ENCODE measurements at regions not wholly inside any gene's neighbourhood (a gene's known extent, or its start where the extent isn't known, plus 50 kb on each side); places are given as distances from the start of the nearest gene placed in this dataset.
A peak's percentile ranks its signal among the peaks of the same experiment; 100 is the strongest.
"Not testable (repeated sequence)": the region's sequence is repeated elsewhere in the genome, so short reads cannot be mapped to it uniquely, and the experiment has no call there.

- not testable (repeated sequence) for H3K27me3 ChIP-seq (ENCODE audit: control insufficient read depth, insufficient read depth, low read length); DNase-seq; H3K4me1 ChIP-seq (ENCODE audit: control insufficient read depth, insufficient read depth, low read length); H3K27ac ChIP-seq (ENCODE audit: low read length); H3K4me3 ChIP-seq (ENCODE audit: low read length); H3K9me3 ChIP-seq (ENCODE audit: control insufficient read depth, low read depth, low read length); H3K36me3 ChIP-seq (ENCODE audit: control insufficient read depth, insufficient read depth, low read length)
- WGBS (ENCODE audit: insufficient coverage, low lambda C conversion rate): no CpG with 5 or more reads among the region's 3 CpGs
These were observed 93.2 kb downstream of the PROP1 start for GRCh38 chr5:177902806-177903205.

GRCh38 chr5:177900066-177900465, 96.0 kb downstream of the PROP1 start:
- not testable (repeated sequence) for H3K4me1 ChIP-seq (ENCODE audit: control insufficient read depth, insufficient read depth, low read length); H3K27me3 ChIP-seq (ENCODE audit: control insufficient read depth, insufficient read depth, low read length); H3K36me3 ChIP-seq (ENCODE audit: control insufficient read depth, insufficient read depth, low read length); H3K9me3 ChIP-seq (ENCODE audit: control insufficient read depth, low read depth, low read length); H3K27ac ChIP-seq (ENCODE audit: low read length); H3K4me3 ChIP-seq (ENCODE audit: low read length); DNase-seq
- WGBS (ENCODE audit: insufficient coverage, low lambda C conversion rate): no CpG with 5 or more reads among the region's 6 CpGs

- not testable (repeated sequence) for DNase-seq; H3K36me3 ChIP-seq (ENCODE audit: control insufficient read depth, insufficient read depth, low read length); H3K4me1 ChIP-seq (ENCODE audit: control insufficient read depth, insufficient read depth, low read length); H3K27me3 ChIP-seq (ENCODE audit: control insufficient read depth, insufficient read depth, low read length); H3K4me3 ChIP-seq (ENCODE audit: low read length); H3K9me3 ChIP-seq (ENCODE audit: control insufficient read depth, low read depth, low read length); H3K27ac ChIP-seq (ENCODE audit: low read length)
- no CpG with 5 or more reads among the region's 9 CpGs for WGBS (ENCODE audit: insufficient coverage, low lambda C conversion rate)
These were observed 101.2 kb downstream of the PROP1 start for GRCh38 chr5:177894681-177895453.

GRCh38 chr5:177892357-177892665, 103.7 kb downstream of the PROP1 start:
- WGBS (ENCODE audit: insufficient coverage, low lambda C conversion rate): no CpG with 5 or more reads among the region's 4 CpGs
- H3K27me3 ChIP-seq (ENCODE audit: control insufficient read depth, insufficient read depth, low read length); H3K4me1 ChIP-seq (ENCODE audit: control insufficient read depth, insufficient read depth, low read length); DNase-seq; H3K4me3 ChIP-seq (ENCODE audit: low read length); H3K36me3 ChIP-seq (ENCODE audit: control insufficient read depth, insufficient read depth, low read length); H3K27ac ChIP-seq (ENCODE audit: low read length); H3K9me3 ChIP-seq (ENCODE audit: control insufficient read depth, low read depth, low read length): not testable (repeated sequence)

GRCh38 chr5:177891547-177892356, 104.3 kb downstream of the PROP1 start:
- DNase-seq; H3K4me3 ChIP-seq (ENCODE audit: low read length); H3K36me3 ChIP-seq (ENCODE audit: control insufficient read depth, insufficient read depth, low read length); H3K27me3 ChIP-seq (ENCODE audit: control insufficient read depth, insufficient read depth, low read length); H3K4me1 ChIP-seq (ENCODE audit: control insufficient read depth, insufficient read depth, low read length); H3K27ac ChIP-seq (ENCODE audit: low read length); H3K9me3 ChIP-seq (ENCODE audit: control insufficient read depth, low read depth, low read length): not testable (repeated sequence)
- no CpG with 5 or more reads among the region's 11 CpGs for WGBS (ENCODE audit: insufficient coverage, low lambda C conversion rate)

- not testable (repeated sequence) for H3K27ac ChIP-seq (ENCODE audit: low read length); H3K9me3 ChIP-seq (ENCODE audit: control insufficient read depth, low read depth, low read length); H3K4me1 ChIP-seq (ENCODE audit: control insufficient read depth, insufficient read depth, low read length); H3K36me3 ChIP-seq (ENCODE audit: control insufficient read depth, insufficient read depth, low read length); H3K4me3 ChIP-seq (ENCODE audit: low read length); DNase-seq; H3K27me3 ChIP-seq (ENCODE audit: control insufficient read depth, insufficient read depth, low read length)
- WGBS (ENCODE audit: insufficient coverage, low lambda C conversion rate): 75% methylated on average over 1 of the region's 8 CpGs
These were observed 100.6 kb upstream of the FAM153A start for GRCh38 chr5:177883295-177883694.

GRCh38 chr5:177875900-177876238, 93.2 kb upstream of the FAM153A start:
- not testable (repeated sequence) for H3K4me3 ChIP-seq (ENCODE audit: low read length); H3K9me3 ChIP-seq (ENCODE audit: control insufficient read depth, low read depth, low read length); H3K36me3 ChIP-seq (ENCODE audit: control insufficient read depth, insufficient read depth, low read length); H3K27me3 ChIP-seq (ENCODE audit: control insufficient read depth, insufficient read depth, low read length); H3K4me1 ChIP-seq (ENCODE audit: control insufficient read depth, insufficient read depth, low read length); H3K27ac ChIP-seq (ENCODE audit: low read length)
- peak in 1 of 2 donors; percentile 2 for DNase-seq
- no CpG with 5 or more reads among the region's 15 CpGs for WGBS (ENCODE audit: insufficient coverage, low lambda C conversion rate)

- not testable (repeated sequence) for H3K4me3 ChIP-seq (ENCODE audit: low read length); H3K9me3 ChIP-seq (ENCODE audit: control insufficient read depth, low read depth, low read length); H3K36me3 ChIP-seq (ENCODE audit: control insufficient read depth, insufficient read depth, low read length); H3K27ac ChIP-seq (ENCODE audit: low read length); H3K27me3 ChIP-seq (ENCODE audit: control insufficient read depth, insufficient read depth, low read length); DNase-seq; H3K4me1 ChIP-seq (ENCODE audit: control insufficient read depth, insufficient read depth, low read length)
- WGBS (ENCODE audit: insufficient coverage, low lambda C conversion rate): no CpG with 5 or more reads among the region's 56 CpGs
These were observed 92.6 kb upstream of the FAM153A start for GRCh38 chr5:177875013-177875899.

GRCh38 chr5:177863822-177864446, 81.2 kb upstream of the FAM153A start:
- not testable (repeated sequence) for H3K36me3 ChIP-seq (ENCODE audit: control insufficient read depth, insufficient read depth, low read length); H3K27me3 ChIP-seq (ENCODE audit: control insufficient read depth, insufficient read depth, low read length); DNase-seq; H3K4me1 ChIP-seq (ENCODE audit: control insufficient read depth, insufficient read depth, low read length); H3K4me3 ChIP-seq (ENCODE audit: low read length); H3K27ac ChIP-seq (ENCODE audit: low read length); H3K9me3 ChIP-seq (ENCODE audit: control insufficient read depth, low read depth, low read length)
- no CpG with 5 or more reads among the region's 18 CpGs for WGBS (ENCODE audit: insufficient coverage, low lambda C conversion rate)

GRCh38 chr5:177857642-177858200, 75.0 kb upstream of the FAM153A start:
- not testable (repeated sequence) for H3K36me3 ChIP-seq (ENCODE audit: control insufficient read depth, insufficient read depth, low read length); H3K27ac ChIP-seq (ENCODE audit: low read length); DNase-seq; H3K4me1 ChIP-seq (ENCODE audit: control insufficient read depth, insufficient read depth, low read length); H3K9me3 ChIP-seq (ENCODE audit: control insufficient read depth, low read depth, low read length); H3K27me3 ChIP-seq (ENCODE audit: control insufficient read depth, insufficient read depth, low read length); H3K4me3 ChIP-seq (ENCODE audit: low read length)
- 100% methylated on average over 2 of the region's 8 CpGs for WGBS (ENCODE audit: insufficient coverage, low lambda C conversion rate)
